CD4-positive, alpha-beta T cell treated with Interleukin-15 for 1 hour (primary cell): ENCODE measurements at regions not wholly inside any gene's neighbourhood (a gene's known extent, or its start where the extent isn't known, plus 50 kb on each side); places are given as distances from the start of the nearest gene placed in this dataset.

ENCODE experiments used
- DNase-seq: peaks from one replicate; pipeline ENCODE4 v3.0.0-alpha.2; 2020

GRCh38 chr2:194176134-194176533 lies 1480.9 kb upstream of the SLC39A10 start:
- DNase-seq = no peak

GRCh38 chr2:194166818-194167217 lies 1490.2 kb upstream of the SLC39A10 start:
- DNase-seq = no peak

GRCh38 chr2:194155431-194155830 lies 1501.6 kb upstream of the SLC39A10 start:
- no peak for DNase-seq

- DNase-seq = no peak
Observed at GRCh38 chr2:194151231-194151630, 1505.8 kb upstream of the SLC39A10 start.

DNA sequence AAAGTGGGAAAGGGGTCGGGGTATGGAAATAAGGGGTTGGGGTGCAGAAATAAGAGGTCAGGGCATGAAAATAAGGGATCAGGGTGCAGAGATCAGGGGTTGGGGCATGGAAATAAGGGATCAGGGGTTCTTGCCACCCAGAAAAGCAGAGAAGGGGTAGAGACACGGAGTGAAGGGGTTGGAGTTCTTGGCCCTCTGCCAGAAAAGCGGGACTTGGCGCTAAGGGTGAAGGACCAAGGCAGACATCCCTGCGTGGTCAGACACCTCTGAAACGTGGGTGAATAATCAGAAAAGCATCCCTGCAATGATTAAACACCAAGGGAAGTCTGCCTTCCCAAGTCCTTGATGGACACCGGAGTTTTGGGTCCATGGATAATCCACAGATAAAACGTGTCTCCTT lies 1521.6 kb upstream of the SLC39A10 start:
- no peak for DNase-seq

GRCh38 chr2:194128810-194129209 lies 1528.2 kb upstream of the SLC39A10 start:
- DNase-seq = no peak

DNA sequence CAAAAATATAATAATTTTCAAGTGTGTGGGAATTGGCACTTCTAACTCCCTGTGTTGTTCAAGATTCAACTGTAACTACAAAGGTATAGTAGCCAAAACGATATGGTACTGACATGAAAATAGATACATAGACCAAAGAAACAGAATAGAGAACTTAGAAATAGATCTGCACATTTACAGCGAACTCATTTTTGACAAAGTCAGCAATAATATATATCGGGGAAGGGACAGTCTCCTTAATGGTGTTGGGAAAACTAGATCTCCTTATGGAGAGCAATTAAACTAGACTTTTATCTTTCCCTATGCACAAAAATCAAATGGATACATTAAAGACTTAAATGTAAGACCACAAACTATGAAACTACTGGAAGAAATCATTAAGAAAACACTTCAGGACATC lies 1530.6 kb upstream of the SLC39A10 start:
- no peak for DNase-seq

GRCh38 chr2:194116861-194117260 lies 1540.2 kb upstream of the SLC39A10 start:
- no peak for DNase-seq

- no peak for DNase-seq
Observed at GRCh38 chr2:194105358-194105757, 1551.7 kb upstream of the SLC39A10 start.

GRCh38 chr2:194104687-194105086 lies 1552.3 kb upstream of the SLC39A10 start:
- no peak for DNase-seq

DNA sequence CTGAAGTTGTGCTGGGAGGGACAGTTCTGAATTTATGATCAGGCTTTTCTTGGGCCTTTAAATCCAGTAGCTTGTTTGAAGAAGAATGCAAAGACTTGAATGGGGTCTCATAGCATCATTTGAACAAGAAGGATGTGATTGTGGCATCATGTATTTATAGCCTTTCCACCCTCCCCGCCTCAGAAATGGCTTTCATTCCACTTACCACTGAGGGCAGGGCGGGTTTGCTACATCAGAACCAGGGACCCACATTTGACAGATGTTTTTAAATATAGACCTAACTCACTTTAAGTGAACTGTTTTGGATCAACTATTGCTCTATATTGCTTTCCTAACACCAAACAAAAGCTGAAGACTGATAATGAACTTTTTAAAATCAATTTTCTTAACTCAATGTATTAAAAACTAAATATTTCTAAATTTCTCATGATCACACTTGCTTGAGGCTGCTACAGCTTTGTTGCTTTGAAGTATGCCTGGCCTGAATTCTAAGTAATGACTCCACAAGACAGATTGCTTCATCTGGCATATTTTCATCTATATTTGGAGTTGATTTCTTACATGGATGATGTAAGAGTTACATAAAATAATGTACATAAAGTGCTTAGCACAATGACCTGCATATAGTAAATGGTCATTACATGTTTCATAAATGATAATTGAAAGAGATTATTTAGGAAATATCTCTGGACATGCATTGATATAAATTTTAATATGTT lies 1552.9 kb upstream of the SLC39A10 start:
- no peak for DNase-seq

DNA sequence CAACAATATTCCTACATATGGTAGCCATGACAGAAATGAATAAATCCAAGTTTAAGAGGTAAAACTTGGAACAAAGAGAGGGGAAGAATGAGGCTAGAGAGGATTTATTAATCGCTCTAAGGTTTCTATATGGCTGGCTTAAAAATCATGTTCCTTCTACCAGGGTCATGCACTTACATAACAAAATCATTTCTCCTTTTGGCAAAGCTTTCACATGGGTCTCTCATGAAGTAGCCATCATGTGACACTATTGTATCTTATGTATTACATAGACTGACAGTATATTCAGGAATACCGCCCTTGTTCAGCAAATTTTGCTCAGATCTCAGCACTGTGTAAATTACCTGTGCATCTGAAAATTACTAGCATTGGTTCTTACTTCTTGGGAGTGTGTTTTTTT lies 1554.5 kb upstream of the SLC39A10 start:
- no peak for DNase-seq

DNA sequence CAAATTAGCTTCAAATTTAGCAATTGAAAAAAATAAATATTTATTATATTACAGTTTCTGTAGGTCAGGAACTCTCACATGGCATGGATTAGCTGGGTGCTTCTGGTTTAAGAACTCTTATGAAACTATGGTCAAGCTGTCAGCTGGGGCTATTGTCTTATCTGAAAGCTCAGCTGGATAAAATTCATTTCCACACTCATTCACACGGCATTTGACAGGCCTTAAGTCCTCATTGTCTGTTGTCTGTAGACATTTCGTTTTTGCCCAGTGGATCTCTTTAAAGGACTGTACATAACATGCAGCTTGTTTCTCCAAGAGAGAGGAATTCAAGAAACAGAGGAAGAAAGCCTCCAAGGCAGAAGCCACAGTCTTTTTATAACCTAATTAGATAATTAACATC lies 1556.8 kb upstream of the SLC39A10 start:
- DNase-seq = no peak

DNA sequence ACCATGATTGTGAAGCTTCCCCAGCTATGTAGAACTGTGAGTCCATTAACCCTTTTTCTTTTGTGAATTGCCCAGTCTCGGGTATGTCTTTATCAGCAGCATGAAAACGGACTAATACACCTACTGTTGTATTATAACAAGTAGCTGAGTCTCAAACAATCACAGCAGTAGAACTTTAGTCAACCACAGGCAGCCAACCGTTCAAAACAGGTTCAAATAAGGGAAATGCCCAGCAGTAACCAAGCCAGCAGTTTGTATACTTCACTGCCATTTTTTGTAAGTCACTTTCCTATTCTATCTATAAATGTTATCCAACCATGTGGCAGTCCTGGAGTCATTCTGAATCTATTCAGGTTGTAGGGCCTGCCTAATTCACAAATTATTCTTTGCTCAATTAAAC lies 1560.6 kb upstream of the SLC39A10 start:
- no peak for DNase-seq

DNA sequence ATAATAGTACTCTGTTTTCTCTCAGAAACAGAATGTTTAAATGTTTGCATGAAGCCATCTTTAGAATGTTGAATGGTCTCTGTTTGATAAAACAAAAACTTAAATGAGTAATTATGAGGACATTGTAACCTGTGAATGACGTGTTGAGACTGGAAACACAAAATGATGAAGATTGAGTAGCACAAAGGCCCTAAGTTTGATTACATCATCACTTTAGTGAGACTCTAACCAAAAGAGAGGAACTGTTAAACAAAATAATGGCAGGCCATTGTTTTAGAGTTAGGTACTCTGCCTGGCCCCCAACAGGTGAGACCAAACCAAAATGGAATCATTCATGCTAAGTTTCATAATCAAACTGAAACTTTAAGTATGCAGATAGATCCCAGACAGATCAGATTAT lies 1561.7 kb upstream of the SLC39A10 start:
- DNase-seq = no peak

DNA sequence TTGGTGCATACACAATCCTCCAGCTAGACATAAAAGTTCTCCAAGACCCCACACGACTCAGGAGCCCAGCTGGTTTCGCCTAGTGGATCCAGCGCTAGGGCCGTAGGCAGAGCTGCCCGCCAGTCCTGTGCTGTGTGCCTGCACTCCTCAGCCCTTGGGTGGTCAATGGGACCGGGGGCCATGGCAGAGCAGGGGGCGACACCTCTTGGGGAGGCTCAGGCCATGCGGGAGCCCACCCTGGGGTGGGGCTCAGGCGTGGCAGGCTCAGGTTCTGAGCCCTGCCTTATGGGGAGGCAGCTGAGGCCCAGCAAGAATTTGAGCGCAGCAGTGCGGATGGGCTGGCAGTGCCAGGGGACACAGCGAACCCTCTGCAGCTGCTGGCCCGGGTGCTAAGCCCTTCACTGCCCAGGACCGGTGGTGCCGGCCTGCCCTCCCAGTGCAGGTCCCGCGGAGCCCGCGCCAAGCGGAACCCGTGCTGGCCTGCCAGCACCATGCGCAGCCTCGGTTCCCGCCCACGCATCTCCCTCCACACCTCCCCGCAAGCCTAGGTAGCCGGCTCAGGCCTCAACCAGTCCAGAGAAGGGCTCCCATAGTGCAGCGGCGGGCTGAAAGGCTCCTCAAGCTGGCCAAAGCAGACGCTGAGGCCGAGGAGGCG lies 1566.6 kb upstream of the SLC39A10 start:
- DNase-seq = no peak

DNA sequence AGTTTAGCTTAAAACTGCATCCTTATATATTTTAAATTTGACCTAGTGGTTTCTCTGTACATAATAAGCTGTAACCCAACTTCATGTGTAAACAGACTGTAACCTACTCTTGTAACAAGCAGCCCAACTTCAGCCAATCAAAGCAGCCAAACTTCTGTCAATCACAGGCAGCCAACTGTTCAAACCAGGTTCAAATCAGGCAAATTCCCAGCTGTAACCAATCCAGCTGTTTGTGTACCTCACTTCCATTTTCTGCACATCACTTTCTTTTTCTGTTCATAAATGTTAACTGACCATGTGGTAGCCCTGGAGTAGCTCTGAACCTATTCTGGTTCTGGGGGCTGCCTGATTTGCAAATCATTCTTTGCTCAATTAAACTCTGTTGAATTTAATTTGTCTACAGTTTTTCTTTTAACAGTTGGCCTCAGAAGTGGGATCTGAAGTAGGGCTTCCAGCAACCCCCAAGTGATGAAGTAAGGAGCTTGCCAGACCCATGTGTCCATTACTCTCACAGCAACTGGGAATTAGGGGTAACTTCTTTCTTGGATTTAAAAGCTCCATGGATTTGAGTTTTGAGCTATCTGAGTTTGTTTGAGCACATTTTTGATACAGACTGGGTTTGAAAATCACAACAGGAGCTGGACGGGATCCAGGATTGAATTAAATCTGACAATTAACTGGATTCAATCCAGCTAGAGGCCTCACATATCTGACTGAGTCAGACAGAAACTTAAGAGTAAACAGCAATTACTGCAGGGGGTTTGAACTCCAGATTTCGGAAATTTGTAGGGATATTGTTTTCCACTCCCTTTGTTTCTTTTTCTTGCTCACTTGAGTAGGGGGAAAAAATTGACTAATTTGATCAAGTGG lies 1569.7 kb upstream of the SLC39A10 start:
- no peak for DNase-seq

DNA sequence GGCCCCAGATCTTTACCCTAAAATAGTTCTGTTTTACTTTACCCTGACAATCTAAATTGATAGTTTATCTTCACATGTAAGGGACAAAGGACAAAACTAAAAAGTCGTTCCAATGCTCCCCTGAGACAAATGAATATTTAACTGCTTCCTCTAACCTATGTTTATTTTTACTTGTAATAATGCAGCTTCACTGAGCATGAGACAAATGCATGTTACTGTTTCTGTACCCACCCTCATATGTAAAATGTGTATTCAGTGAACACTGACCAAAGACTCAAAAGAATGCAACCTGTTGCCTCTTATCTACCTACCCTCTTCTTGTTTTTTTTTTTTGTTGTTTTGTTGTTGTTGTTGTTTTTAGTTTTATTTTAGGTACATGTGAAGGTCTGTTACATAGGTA lies 1570.9 kb upstream of the SLC39A10 start:
- no peak for DNase-seq

GRCh38 chr2:194079989-194080388 lies 1577.0 kb upstream of the SLC39A10 start:
- DNase-seq = no peak

DNA sequence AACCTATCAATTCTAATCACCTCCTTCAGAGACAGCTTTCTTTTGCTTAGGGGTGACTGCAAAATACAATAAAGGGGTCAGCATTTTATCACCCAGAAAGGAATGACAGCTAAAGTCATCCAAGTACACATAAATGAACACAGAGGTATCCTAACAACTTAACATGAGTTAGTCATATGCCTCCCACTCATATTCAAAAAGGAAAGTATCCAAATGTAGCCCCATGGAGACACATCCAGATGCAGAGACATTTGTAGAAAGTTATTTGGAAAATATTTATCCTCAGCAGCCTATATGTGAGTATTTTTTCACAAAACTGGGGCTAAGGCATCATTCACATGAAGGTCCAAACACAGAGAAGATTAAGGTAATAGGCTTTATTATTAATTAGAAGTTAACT lies 1579.7 kb upstream of the SLC39A10 start:
- DNase-seq = no peak

DNA sequence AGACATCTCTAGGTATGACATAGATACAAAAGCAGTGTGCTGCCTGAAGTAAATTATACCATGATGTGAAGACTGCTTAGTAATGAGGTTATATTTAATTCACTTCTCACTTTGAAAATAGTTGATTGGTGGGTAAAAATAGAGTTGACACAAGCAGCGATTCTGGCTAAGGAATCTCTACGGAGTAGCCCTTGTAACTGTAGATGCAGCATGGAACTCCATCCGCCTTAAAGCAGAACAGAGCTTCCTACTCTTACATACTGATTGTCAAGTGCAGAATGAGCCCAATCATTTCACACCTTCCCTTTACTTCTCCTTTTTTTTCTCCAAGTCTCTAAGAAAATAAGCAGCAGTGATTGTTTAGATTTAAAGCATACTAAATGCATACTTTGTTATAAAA lies 1594.6 kb upstream of the SLC39A10 start:
- DNase-seq = no peak

DNA sequence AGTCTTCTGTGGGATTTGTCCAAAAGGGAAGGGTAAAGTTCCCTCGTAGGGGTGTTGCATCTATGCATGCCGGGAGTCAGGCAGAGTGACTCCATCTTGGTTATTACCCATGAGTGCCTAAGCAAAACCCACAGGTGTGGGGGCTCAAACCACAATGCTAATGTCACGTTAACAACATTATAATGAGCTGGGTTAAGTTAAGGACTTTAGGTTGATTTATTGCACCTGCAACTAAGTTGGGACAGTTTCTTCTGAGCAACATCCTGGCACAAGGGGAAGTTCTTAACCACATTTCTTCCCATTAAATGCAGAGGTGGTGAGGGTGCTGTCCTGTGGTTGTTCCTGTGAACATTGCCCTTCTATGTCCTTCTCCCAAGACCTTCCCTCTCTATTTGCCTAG lies 1596.8 kb upstream of the SLC39A10 start:
- DNase-seq = no peak

DNA sequence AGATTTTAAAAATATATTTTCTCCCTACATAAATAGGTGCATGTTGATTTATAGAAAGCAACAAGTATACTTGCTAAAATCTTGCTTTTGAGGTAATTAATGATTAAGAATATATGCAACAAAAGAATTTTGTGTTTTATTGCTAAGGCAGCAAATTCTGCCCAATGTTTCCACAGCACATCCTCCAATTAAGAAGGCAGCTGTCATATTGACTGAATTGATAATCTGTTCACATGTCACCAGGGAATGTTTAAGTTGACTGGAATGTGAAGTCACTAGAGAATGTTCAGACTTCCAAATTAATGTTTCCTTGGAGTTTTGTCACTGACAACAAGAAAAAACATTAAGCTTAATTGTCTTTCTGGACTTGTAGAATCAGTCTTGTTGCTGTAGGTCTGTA lies 1602.7 kb upstream of the SLC39A10 start:
- DNase-seq = no peak

DNA sequence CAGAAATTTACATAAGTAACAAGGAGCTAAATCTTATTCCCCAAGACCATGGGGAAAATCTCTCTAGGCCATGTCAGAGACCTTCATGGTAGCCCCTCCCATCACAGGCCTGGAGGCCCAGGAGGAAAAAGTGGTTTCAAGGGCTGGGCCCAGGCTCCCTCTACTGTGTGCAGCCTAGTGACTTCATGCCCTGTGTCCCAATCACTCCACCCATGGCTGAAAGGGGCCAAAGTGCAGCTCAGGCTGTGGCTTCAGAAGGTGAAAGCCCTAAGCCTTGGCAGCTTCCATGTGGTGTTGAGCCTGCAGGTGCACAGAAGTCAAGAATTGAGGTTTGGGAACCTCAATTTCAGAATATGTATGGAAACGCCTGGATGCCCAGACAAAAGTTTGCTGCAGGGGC lies 1612.7 kb upstream of the SLC39A10 start:
- no peak for DNase-seq
